SK-N-SH (cell line): ENCODE measurements at regions not wholly inside any gene's neighbourhood (a gene's known extent, or its start where the extent isn't known, plus 50 kb on each side); places are given as distances from the start of the nearest gene placed in this dataset.

Source experiments
- CTCF ChIP-seq: fragments of 200-600 bp; sonication (generic); IDR thresholded peaks from 2 replicates; pipeline ENCODE4 v1.6.1; 2017; ENCODE audit warnings: antibody characterized with exemption, mild to moderate bottlenecking, moderate library complexity
- EZH2phosphoT487 ChIP-seq: fragments of 200-600 bp; sonication (generic); IDR thresholded peaks from 2 replicates; pipeline ENCODE4 v1.6.1; 2017; ENCODE audit warnings: low read depth, mixed run types, mild to moderate bottlenecking, antibody characterized with exemption, moderate library complexity, borderline replicate concordance
- POLR2AphosphoS5 ChIP-seq: IDR thresholded peaks from 2 replicates; pipeline ENCODE4 v1.6.1; 2012; ENCODE audit warnings: low read depth, low read length
- REST ChIP-seq: IDR thresholded peaks from 2 replicates; pipeline ENCODE4 v1.6.1; 2012; ENCODE audit warnings: mild to moderate bottlenecking, low read depth, low read length, moderate library complexity
- USF2 ChIP-seq: fragments of 150-350 bp; IDR thresholded peaks from 2 replicates; pipeline ENCODE4 v1.6.1; 2017; ENCODE audit warnings: antibody characterized with exemption, low read length, low read depth, borderline replicate concordance

GRCh38 chr10:6310977-6311376, 108.2 kb downstream of the PFKFB3 start:
- TF ChIP-seq CTCF, result no peak
- TF ChIP-seq REST, result no peak
- TF ChIP-seq POLR2AphosphoS5, result no peak
- TF ChIP-seq EZH2phosphoT487, result no peak
- TF ChIP-seq USF2, result no peak
